CD4-positive, alpha-beta T cell treated with Interleukin-15 for 4 hours (primary cell): ENCODE measurements at regions not wholly inside any gene's neighbourhood (a gene's known extent, or its start where the extent isn't known, plus 50 kb on each side); places are given as distances from the start of the nearest gene placed in this dataset.
"Not testable (repeated sequence)": the region's sequence is repeated elsewhere in the genome, so short reads cannot be mapped to it uniquely, and the experiment has no call there.

Source experiments
- DNase-seq: peaks from one replicate; pipeline ENCODE4 v3.0.0-alpha.2; 2020; ENCODE audit warnings: low spot score

GRCh38 chr13:76349700-76350099 lies 536.5 kb downstream of the KCTD12 start:
- DNase-seq, result no peak

- no peak for DNase-seq
Measured at GRCh38 chr13:76339649-76340048, 546.6 kb downstream of the KCTD12 start.

DNA sequence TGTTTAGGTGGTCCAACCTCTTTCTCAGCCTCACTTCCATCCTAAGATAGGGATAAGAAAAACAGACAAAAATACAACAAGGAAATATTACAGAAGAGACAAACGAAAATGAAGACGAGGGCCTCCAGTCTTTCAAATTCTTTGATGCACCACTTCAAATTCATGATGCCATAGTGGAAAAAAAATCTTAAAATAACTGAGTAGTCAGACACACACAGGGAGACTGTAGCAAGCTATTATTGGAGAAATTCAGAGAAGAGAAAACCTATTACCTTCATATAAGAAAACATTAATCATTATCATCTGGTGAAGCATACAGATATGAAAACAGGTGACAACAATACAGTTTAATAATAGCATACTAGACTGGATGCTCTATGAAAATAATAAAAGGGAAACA lies 548.2 kb downstream of the KCTD12 start:
- no peak for DNase-seq

- DNase-seq, result no peak
Measured at GRCh38 chr13:76336889-76337844, 549.0 kb downstream of the KCTD12 start.

GRCh38 chr13:76335463-76335862 lies 550.7 kb downstream of the KCTD12 start:
- DNase-seq, result no peak

- DNase-seq, result no peak
Measured at GRCh38 chr13:76331943-76332712, 554.1 kb downstream of the KCTD12 start.

DNA sequence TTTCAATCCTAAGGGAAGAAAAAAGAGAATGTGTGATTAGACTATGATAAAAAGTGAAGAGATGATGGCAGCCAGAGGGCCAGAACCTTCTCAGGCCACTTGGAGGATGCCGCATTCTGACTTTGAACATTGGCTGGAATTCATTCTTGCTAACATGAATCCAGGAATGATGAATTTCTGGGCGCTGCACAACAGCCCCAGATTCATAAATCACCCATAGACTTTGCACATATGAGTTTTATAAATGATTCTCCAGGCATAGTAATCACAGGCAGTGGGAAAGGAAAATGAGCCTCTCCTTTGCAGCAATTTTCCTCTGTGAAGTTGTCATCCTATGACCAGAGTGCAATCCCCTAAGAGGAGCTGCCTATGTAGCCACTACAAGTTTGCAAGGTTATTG lies 555.4 kb downstream of the KCTD12 start:
- no peak for DNase-seq

GRCh38 chr13:76329866-76330580 lies 556.2 kb downstream of the KCTD12 start:
- no peak for DNase-seq

DNA sequence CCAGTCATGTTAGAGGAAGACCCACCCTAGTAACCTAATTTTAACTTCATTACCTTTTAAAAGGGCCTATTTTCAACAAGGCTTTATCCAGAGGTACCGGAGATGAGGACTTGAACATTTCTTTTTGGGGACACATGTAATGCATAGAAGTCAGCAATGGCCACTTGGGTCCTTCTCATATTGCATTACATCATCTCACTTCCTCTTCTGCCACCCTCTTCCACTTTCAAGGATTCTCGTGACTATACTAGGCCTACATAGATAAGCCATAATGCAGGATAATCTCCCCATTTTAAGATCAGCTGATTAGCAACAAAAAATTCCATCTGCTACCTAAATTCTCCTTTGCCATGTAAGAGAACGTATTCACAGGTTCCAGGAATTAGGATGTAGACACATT lies 557.2 kb downstream of the KCTD12 start:
- no peak for DNase-seq

DNA sequence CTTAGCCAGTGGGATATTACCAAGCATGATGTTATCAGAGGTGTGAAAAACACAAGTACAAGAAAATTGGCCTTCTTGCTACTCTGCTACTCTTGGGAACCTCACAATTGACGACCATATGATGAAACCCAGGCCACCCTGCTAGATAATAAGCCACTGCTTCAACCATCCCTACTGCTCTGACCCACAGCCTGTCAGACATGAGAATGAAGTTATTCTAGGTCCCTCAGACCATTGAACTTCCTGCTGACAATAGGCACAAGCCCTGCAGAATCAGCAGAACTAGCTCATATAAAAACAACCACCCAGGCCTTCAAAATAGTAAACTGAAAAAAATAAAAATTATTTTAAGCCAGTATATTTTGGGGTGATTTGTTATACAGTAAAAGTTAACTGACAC lies 559.9 kb downstream of the KCTD12 start:
- DNase-seq, result no peak

GRCh38 chr13:76319921-76320320 lies 566.3 kb downstream of the KCTD12 start:
- DNase-seq, result no peak

GRCh38 chr13:76316998-76317527 lies 569.1 kb downstream of the KCTD12 start:
- DNase-seq, result no peak

- DNase-seq, result no peak
Measured at GRCh38 chr13:76314495-76314894, 571.7 kb downstream of the KCTD12 start.

GRCh38 chr13:76307142-76307541 lies 579.1 kb downstream of the KCTD12 start:
- no peak for DNase-seq

DNA sequence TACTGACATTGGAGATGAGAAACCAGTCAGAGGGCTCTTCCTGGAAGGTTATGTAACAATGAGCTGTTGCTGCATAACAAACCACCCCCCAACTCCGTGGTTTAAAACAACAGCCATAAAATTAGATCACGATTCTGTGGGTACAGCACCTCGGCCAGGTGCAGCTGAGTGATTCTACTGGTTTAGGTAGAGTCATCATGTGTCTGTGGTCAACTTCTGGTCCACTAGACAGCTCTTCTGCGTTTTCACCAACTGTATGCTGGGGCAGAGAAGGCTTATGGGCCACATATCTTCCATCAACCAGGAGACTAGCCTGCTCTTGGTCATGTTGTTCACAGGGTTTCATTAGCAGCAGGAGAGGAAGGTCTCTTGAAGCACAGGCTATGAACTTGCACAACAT lies 585.5 kb downstream of the KCTD12 start:
- no peak for DNase-seq

DNA sequence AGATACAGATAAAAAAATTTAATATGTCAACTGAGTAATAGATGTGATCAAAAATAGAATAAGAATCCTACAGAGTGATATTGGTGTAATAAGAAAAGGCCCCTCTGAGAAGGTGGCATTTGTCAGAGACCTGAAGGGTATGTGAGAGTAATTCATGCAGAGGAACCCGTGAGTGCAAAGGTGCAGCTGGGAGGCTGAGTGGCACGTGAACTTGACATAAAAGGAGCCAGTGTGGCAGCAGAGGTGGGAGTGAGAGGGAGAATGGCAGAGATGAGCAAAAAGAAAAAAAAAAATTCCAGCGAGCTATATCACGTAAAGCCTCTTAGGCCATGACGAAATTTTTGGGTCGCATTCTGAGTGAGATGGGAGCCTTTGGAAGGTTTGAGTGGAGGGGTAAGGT lies 588.9 kb downstream of the KCTD12 start:
- DNase-seq, result no peak

DNA sequence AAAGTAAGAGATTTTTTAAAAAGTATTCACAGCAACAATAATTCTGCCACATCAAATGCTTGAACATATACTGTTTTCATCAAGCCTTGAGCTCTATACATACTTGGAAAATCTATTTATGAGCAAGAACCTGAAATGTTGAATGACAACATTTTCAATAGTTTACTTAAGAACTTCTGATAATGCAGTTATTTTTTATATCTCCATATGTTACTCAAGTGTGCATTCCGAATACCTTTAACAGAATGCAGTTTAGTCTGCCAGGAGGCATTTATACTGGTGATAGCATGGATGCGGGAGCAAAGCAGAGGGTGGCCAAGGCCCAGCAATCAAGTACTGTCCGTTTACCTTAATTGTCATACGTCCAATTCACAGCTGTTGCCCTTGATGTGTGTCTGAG lies 589.5 kb downstream of the KCTD12 start:
- DNase-seq, result no peak

DNA sequence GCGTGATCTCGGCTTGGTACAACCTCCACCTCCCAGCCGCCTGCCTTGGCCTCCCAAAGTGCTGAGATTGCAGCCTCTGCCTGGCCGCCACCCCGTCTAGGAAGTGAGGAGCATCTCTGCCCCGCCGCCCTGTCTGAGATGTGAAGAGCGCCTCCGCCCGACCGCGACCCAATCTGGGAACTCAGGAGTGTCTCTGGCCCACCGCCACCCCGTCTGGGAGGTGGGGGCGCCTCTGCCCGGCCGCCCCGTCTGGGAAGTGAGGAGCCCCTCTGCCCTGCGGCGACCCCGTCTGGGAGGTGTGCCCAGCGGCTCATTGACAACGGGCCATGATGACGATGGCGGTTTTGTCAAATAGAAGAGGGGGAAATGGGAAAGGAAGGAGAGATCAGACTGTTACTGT lies 591.2 kb downstream of the KCTD12 start:
- DNase-seq, result not testable (repeated sequence)

- no peak for DNase-seq
Measured at GRCh38 chr13:76293751-76294150, 592.5 kb downstream of the KCTD12 start.

- no peak for DNase-seq
Measured at GRCh38 chr13:76293346-76293745, 592.9 kb downstream of the KCTD12 start.

- no peak for DNase-seq
Measured at GRCh38 chr13:76292726-76293125, 593.5 kb downstream of the KCTD12 start.

DNA sequence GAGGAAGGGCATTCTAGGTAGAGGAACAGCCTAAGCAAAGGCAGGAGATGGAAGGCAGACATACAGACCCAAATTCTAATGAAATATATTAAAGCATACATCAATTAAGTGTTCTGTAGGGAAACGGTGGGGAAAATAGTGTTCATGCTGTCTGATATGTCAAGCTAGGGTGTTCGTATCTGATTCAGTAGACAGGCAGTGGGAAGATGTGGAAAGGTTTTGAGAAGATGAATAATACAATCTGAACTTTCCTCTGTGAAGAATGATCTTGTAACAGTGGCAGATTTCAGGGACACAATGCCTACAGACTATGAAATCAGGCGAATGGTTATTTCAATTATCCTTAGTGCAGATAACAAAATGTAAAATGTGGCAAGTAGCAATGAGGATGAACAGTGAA lies 594.2 kb downstream of the KCTD12 start:
- no peak for DNase-seq
